HL-60 (cell line): ENCODE measurements at regions not wholly inside any gene's neighbourhood (a gene's known extent, or its start where the extent isn't known, plus 50 kb on each side); places are given as distances from the start of the nearest gene placed in this dataset.

Experiments
- DNase-seq, 2 experiments: peaks; one replicate each; pipeline ENCODE4 v3.0.0-alpha.2; 2010 to 2020; ENCODE audit warnings: low read depth in 1 of 2, low spot score in 1 of 2
- H3K27ac ChIP-seq: fragments of 250-450 bp; sonication (Bioruptor Pico); replicated peaks from 2 replicates; pipeline ENCODE4 v1.5.1; 2020; ENCODE audit warnings: mild to moderate bottlenecking, moderate library complexity
- H3K27me3 ChIP-seq: fragments of 250-450 bp; sonication (Bioruptor Pico); 2 replicates; pipeline ENCODE4 v1.5.1; 2021; ENCODE audit warnings: mild to moderate bottlenecking, moderate library complexity; ENCODE audit not compliant: insufficient read depth, poor library complexity, severe bottlenecking
- H3K4me3 ChIP-seq: replicated peaks from 2 replicates; pipeline ENCODE4 v1.5.1; 2011; ENCODE audit warnings: mild to moderate bottlenecking, control low read depth, low read length; ENCODE audit not compliant: insufficient read depth
- GABPA ChIP-seq: IDR thresholded peaks from 2 replicates; pipeline ENCODE4 v1.6.1; 2012; ENCODE audit warnings: low read depth
- POLR2AphosphoS5 ChIP-seq: IDR thresholded peaks from 2 replicates; pipeline ENCODE4 v1.6.1; 2012; ENCODE audit warnings: low read depth
- REST ChIP-seq: IDR thresholded peaks from 2 replicates; pipeline ENCODE4 v1.6.1; 2012; ENCODE audit warnings: low read depth; ENCODE audit not compliant: insufficient replicate concordance
- SPI1 ChIP-seq: IDR thresholded peaks from 2 replicates; pipeline ENCODE4 v1.6.1; 2012; ENCODE audit warnings: low read depth, mild to moderate bottlenecking, borderline replicate concordance
- TF ChIP-seq, protein P1 (sequence below): IDR thresholded peaks from one replicate; pipeline ENCODE4 v1.5.1; 2011; ENCODE audit warnings: low read length, control low read depth, inconsistent platforms; ENCODE audit not compliant: insufficient read depth

GRCh38 chr18:54712306-54712705 lies 116.0 kb upstream of the RAB27B start:
- no peak overlapping the region for H3K27ac ChIP-seq
- DNase-seq: no peak
- H3K4me3 ChIP-seq: no peak overlapping the region
- TF ChIP-seq SPI1 (no peak), REST (no peak), POLR2AphosphoS5 (no peak), GABPA (no peak)
- TF ChIP-seq, protein P1, sequence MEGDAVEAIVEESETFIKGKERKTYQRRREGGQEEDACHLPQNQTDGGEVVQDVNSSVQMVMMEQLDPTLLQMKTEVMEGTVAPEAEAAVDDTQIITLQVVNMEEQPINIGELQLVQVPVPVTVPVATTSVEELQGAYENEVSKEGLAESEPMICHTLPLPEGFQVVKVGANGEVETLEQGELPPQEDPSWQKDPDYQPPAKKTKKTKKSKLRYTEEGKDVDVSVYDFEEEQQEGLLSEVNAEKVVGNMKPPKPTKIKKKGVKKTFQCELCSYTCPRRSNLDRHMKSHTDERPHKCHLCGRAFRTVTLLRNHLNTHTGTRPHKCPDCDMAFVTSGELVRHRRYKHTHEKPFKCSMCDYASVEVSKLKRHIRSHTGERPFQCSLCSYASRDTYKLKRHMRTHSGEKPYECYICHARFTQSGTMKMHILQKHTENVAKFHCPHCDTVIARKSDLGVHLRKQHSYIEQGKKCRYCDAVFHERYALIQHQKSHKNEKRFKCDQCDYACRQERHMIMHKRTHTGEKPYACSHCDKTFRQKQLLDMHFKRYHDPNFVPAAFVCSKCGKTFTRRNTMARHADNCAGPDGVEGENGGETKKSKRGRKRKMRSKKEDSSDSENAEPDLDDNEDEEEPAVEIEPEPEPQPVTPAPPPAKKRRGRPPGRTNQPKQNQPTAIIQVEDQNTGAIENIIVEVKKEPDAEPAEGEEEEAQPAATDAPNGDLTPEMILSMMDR: no peak
- peaks cover 5% of the 10 kb centered on the region for H3K27me3 ChIP-seq

DNA sequence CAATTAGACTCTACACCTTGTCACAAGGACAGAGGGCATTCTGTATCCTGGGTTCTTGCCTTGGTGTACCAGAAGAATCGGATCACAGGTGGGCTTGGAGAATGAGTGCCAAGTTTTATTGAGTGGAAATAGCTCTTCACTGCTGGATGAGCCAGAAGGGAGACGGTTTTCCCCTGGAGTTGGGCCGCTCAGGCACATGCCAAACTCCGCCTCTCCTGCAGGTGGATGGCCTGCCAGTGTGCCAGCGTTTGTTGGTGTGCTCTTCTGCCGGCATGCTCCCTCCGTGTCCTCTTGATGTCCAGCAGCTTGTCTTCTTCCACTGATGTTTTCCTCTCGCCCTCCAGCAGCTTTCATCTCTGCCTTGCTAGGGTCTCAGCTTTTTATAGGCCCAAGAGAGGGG lies 115.5 kb upstream of the RAB27B start:
- Histone ChIP-seq H3K27ac (no peak overlapping the region), H3K27me3 (peaks cover 5% of the 10 kb centered on the region), H3K4me3 (no peak overlapping the region)
- no peak for DNase-seq
- TF ChIP-seq GABPA: no peak
- TF ChIP-seq REST: no peak
- TF ChIP-seq POLR2AphosphoS5: no peak
- TF ChIP-seq SPI1: no peak
- TF ChIP-seq, protein P1: no peak

GRCh38 chr18:54713386-54713785 lies 114.9 kb upstream of the RAB27B start:
- DNase-seq: no peak
- TF ChIP-seq SPI1 (no peak), REST (no peak), GABPA (no peak), POLR2AphosphoS5 (no peak)
- TF ChIP-seq, protein P1: no peak
- Histone ChIP-seq H3K27ac (no peak overlapping the region), H3K4me3 (no peak overlapping the region), H3K27me3 (peaks cover 5% of the 10 kb centered on the region)
